NCI-H1105 (cell line): ENCODE measurements at regions not wholly inside any gene's neighbourhood (a gene's known extent, or its start where the extent isn't known, plus 50 kb on each side); places are given as distances from the start of the nearest gene placed in this dataset.
"Not testable (repeated sequence)": the region's sequence is repeated elsewhere in the genome, so short reads cannot be mapped to it uniquely, and the experiment has no call there.

ENCODE experiments used
- DNase-seq: peaks from one replicate; lab custom pipeline; 2025; lab: John Stamatoyannopoulos, UW

GRCh38 chr9:25731895-25732794 is 53.9 kb upstream of the TUSC1 start:
- DNase-seq: not testable (repeated sequence)
